GM12878 (cell line): ENCODE measurements at regions not wholly inside any gene's neighbourhood (a gene's known extent, or its start where the extent isn't known, plus 50 kb on each side); places are given as distances from the start of the nearest gene placed in this dataset.

ENCODE experiments used
- ESRRA ChIP-seq: IDR thresholded peaks from 2 replicates; pipeline ENCODE4 v1.6.1; 2012; ENCODE audit warnings: mild to moderate bottlenecking, low read length, improper control_type of control experiment
- MXI1 ChIP-seq: fragments of 150-350 bp; IDR thresholded peaks from 2 replicates; pipeline ENCODE4 v1.6.1; 2011; ENCODE audit warnings: low read depth, mild to moderate bottlenecking, inconsistent platforms, low read length, improper control_type of control experiment
- TF ChIP-seq, protein P1 (sequence below), 3 experiments: IDR thresholded peaks in 2 of 3; conservative IDR thresholded peaks in 1 of 3; 2 replicates each; pipeline ENCODE4 v1.5.1; 2011; ENCODE audit warnings: low read depth in 3 of 3, low read length in 3 of 3, mild to moderate bottlenecking in 3 of 3, control low read depth in 2 of 3, moderate library complexity in 2 of 3, inconsistent platforms in 1 of 3, mixed read lengths in 1 of 3; ENCODE audit not compliant: control insufficient read depth in 2 of 3, insufficient read depth in 1 of 3; ENCODE audit errors: extremely low read depth in 1 of 3

DNA sequence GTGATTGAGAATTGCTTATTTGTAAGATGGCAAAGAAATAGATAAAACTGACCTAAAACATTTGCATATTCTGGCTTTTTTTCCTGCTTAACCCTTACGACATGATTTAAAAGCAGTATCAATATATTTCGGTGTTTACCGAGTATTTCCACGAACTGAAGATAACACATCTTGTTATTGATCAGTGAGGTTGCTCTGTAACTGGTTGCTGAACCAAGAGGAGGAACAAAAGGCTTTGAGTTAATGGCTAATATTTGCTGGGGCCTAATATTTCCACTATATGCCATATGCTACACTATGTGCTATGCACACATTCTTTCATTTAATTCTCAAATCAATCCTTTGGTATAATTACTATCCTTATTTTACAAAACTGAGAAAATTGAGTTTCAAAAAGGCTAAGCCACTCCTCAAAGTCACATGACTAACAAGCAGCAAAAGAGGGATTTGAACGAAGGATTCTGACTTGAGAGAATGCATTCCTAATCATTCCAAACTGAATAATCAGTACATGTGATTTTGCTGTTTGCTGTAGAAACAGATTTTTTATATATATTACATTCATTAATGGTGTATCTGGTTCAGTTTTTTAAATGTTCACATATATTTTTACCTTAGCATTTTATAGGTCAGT lies 346.0 kb downstream of the USP25 start:
- TF ChIP-seq MXI1 (no peak), ESRRA (no peak)
- TF ChIP-seq, protein P1, sequence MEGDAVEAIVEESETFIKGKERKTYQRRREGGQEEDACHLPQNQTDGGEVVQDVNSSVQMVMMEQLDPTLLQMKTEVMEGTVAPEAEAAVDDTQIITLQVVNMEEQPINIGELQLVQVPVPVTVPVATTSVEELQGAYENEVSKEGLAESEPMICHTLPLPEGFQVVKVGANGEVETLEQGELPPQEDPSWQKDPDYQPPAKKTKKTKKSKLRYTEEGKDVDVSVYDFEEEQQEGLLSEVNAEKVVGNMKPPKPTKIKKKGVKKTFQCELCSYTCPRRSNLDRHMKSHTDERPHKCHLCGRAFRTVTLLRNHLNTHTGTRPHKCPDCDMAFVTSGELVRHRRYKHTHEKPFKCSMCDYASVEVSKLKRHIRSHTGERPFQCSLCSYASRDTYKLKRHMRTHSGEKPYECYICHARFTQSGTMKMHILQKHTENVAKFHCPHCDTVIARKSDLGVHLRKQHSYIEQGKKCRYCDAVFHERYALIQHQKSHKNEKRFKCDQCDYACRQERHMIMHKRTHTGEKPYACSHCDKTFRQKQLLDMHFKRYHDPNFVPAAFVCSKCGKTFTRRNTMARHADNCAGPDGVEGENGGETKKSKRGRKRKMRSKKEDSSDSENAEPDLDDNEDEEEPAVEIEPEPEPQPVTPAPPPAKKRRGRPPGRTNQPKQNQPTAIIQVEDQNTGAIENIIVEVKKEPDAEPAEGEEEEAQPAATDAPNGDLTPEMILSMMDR (IDR thresholded peaks at IDR 0.05 in 2 of 3, conservative IDR thresholded peaks at IDR 0.05 in 1 of 3; ENCODE audit: control insufficient read depth in 2 of 3, extremely low read depth in 1 of 3, insufficient read depth in 1 of 3, low read depth in 3 of 3, low read length in 3 of 3), result no peak
